Gastroesophageal sphincter (tissue), 4 donors: ENCODE measurements at regions not wholly inside any gene's neighbourhood (a gene's known extent, or its start where the extent isn't known, plus 50 kb on each side); places are given as distances from the start of the nearest gene placed in this dataset.
"Not testable (repeated sequence)": the region's sequence is repeated elsewhere in the genome, so short reads cannot be mapped to it uniquely, and the experiment has no call there.

Source experiments
- ATAC-seq: fragments of 150-250 bp; one replicate; pipeline ENCODE4 v1.9.1; 2016; ENCODE audit warnings: mild to moderate bottlenecking, moderate library complexity
- H3K27ac ChIP-seq, 4 donors: fragments of 200-600 bp; sonication (generic) in 3 of 4; 1 replicate in 3 of 4; 2 replicates in 1 of 4; pipeline ENCODE4 v1.5.1; 2016 to 2019
- H3K27me3 ChIP-seq: fragments of 200-600 bp; sonication (generic); one replicate; pipeline ENCODE4 v1.5.1; 2019
- H3K36me3 ChIP-seq, 2 donors: fragments of 200-600 bp; sonication (generic); one replicate each; pipeline ENCODE4 v1.5.1; 2019; ENCODE audit warnings: control low read depth in 1 of 2
- H3K4me1 ChIP-seq, 3 donors: fragments of 200-600 bp; sonication (generic); 1 replicate in 2 of 3; 2 replicates in 1 of 3; pipeline ENCODE4 v1.5.1; 2016 to 2019; ENCODE audit warnings: control low read depth in 2 of 3
- H3K4me3 ChIP-seq, 2 donors: fragments of 200-600 bp; sonication (generic); one replicate each; pipeline ENCODE4 v1.5.1; 2019; ENCODE audit warnings: mild to moderate bottlenecking in 1 of 2, moderate library complexity in 1 of 2
- H3K9me3 ChIP-seq, 3 donors: fragments of 200-600 bp; sonication (generic); one replicate each; pipeline ENCODE4 v1.5.1; 2017 to 2019; ENCODE audit warnings: control low read depth in 2 of 3
- EP300 ChIP-seq: sonication (generic); formaldehyde crosslinking; IDR thresholded peaks from one replicate; pipeline ENCODE4 v1.6.1; 2017; ENCODE audit warnings: antibody characterized with exemption, mild to moderate bottlenecking
- POLR2A ChIP-seq, 2 donors: fragments of 450-650 bp; IDR thresholded peaks; one replicate each; pipeline ENCODE4 v1.6.1; 2017; ENCODE audit warnings: antibody characterized with exemption in 2 of 2, mild to moderate bottlenecking in 2 of 2, moderate library complexity in 1 of 2
- POLR2AphosphoS5 ChIP-seq: sonication (generic); formaldehyde crosslinking; IDR thresholded peaks from one replicate; pipeline ENCODE4 v1.6.1; 2017; ENCODE audit warnings: antibody characterized with exemption
- WGBS, 2 donors: methylation state at CpG; one replicate each; pipeline ENCODE4 v1.1.5; 2018; ENCODE audit warnings: low coverage in 1 of 2; 5-methylcytosine and 5-hydroxymethylcytosine counted together
- TF ChIP-seq, protein P1 (sequence below), 4 experiments: fragments of 200-600 bp in 2 of 4; fragments of 450-650 bp in 2 of 4; sonication (generic) in 1 of 4; IDR thresholded peaks; one replicate each; pipeline ENCODE4 v1.5.1; 2017 to 2019; ENCODE audit warnings: antibody characterized with exemption in 4 of 4, mild to moderate bottlenecking in 2 of 4, moderate library complexity in 2 of 4

DNA sequence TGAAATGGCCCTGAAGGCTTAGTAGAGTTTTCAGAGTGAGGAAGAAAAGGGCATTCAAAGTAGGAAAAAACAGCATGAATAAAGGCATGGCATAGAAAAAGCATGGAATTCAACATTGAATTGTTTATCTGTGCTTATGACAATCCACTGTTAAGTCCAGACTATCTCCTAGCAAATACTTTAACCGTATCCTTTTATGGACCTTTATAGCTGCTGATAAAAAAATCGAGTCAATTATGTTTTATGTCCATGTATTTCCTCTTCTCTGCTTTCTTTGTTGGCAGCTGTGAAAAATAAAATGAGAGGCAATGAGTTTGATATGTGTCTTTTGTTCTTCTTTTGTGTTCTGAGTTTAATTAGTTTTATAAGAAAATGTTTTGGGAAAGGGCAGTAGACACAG, 70.4 kb downstream of the TDRD15 start:
- 45 to 70% methylated on average over 2 of the region's 2 CpGs for WGBS, 2 donors
- Histone ChIP-seq H3K9me3 (no peaks in the 10 kb centered on the region), H3K4me1 (no peaks in the 10 kb centered on the region), H3K36me3 (no peaks in the 10 kb centered on the region), H3K4me3 (no peak overlapping the region), H3K27ac (no peak overlapping the region), H3K27me3 (no peaks in the 10 kb centered on the region)
- TF ChIP-seq POLR2AphosphoS5 (no peak), EP300 (no peak)
- TF ChIP-seq, protein P1, sequence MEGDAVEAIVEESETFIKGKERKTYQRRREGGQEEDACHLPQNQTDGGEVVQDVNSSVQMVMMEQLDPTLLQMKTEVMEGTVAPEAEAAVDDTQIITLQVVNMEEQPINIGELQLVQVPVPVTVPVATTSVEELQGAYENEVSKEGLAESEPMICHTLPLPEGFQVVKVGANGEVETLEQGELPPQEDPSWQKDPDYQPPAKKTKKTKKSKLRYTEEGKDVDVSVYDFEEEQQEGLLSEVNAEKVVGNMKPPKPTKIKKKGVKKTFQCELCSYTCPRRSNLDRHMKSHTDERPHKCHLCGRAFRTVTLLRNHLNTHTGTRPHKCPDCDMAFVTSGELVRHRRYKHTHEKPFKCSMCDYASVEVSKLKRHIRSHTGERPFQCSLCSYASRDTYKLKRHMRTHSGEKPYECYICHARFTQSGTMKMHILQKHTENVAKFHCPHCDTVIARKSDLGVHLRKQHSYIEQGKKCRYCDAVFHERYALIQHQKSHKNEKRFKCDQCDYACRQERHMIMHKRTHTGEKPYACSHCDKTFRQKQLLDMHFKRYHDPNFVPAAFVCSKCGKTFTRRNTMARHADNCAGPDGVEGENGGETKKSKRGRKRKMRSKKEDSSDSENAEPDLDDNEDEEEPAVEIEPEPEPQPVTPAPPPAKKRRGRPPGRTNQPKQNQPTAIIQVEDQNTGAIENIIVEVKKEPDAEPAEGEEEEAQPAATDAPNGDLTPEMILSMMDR (IDR thresholded peaks at IDR 0.05) = no peak
- no peak for ATAC-seq

DNA sequence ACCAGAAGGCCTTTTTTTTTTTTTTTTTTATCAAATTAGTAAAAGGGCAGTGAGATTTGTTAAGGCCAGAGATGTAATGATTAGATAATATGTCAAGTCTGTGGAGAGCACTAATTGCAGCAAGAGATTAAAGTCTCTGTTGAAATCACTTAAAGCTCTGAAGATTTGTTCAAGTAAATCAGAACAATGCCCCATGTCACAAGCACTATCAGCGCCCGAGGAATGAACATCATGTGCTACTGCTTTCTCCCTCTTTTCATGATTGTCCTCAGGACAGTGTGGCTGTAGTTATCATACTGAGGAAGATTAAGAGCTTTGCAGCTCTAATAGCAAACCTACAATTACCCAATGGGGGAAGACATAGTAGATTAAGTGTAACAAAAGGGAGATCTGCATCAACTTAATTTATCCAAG, 71.1 kb downstream of the TDRD15 start:
- no peaks in the 10 kb centered on the region for H3K4me1 ChIP-seq
- H3K9me3 ChIP-seq = no peaks in the 10 kb centered on the region
- 90 to 100% methylated on average over 1 to 2 of the region's 2 CpGs for WGBS, 2 donors
- H3K27me3 ChIP-seq = no peaks in the 10 kb centered on the region
- no peak overlapping the region for H3K4me3 ChIP-seq
- H3K27ac ChIP-seq = no peak overlapping the region
- TF ChIP-seq POLR2AphosphoS5 (no peak), EP300 (no peak), POLR2A (IDR thresholded peaks at IDR 0.05) (no peak)
- TF ChIP-seq, protein P1 (IDR thresholded peaks at IDR 0.05) = no peak
- ATAC-seq = no peak
- H3K36me3 ChIP-seq = no peaks in the 10 kb centered on the region

DNA sequence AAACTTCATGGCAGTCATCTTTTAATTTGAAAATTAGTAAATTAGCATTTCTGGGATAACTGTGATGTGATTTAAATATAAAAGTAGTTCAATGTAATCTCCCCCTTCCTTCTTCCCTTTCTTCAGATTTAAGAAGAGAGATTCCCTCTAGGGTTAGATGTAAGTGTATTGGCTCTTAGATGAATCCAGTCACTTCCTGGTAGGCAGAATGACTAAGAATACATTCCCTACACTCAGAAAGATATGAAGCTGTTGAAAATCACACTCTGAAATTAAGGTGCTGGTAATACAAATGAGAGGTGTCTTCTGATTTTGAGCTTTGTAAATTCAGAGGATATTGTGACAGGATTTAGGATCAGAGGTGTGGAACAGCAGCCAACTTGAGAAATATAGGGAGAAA, 71.6 kb downstream of the TDRD15 start:
- no peak for ATAC-seq
- TF ChIP-seq EP300 (no peak), POLR2AphosphoS5 (no peak), POLR2A (IDR thresholded peaks at IDR 0.05) (no peak)
- TF ChIP-seq, protein P1 (IDR thresholded peaks at IDR 0.05) = no peak
- no peaks in the 10 kb centered on the region for H3K9me3 ChIP-seq
- H3K4me1 ChIP-seq = no peaks in the 10 kb centered on the region
- H3K27ac ChIP-seq = no peak overlapping the region
- no peaks in the 10 kb centered on the region for H3K27me3 ChIP-seq
- H3K4me3 ChIP-seq = no peak overlapping the region
- H3K36me3 ChIP-seq = no peaks in the 10 kb centered on the region

DNA sequence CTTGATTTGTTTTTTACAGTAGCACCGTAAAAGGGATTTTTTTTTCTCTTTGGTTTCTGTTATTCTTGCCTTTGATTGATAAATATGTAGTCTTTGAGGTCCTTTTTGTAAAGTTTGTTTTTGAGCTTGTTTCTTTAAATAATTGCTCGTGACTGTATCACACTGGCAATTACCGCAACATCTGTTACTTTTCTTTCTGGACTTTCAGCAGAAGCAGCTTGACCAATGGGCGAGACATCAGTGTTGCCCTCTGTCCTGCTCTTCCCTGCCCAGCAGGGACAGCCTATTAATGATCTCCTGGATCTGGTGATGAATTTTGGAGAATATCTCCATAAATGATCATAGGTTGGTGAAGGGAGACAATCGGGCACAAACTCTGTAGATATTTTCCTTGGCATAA, 74.9 kb downstream of the TDRD15 start:
- no peaks in the 10 kb centered on the region for H3K9me3 ChIP-seq
- no peak overlapping the region for H3K27ac ChIP-seq
- no peaks in the 10 kb centered on the region for H3K27me3 ChIP-seq
- no peaks in the 10 kb centered on the region for H3K4me1 ChIP-seq
- ATAC-seq = no peak
- no peaks in the 10 kb centered on the region for H3K36me3 ChIP-seq
- TF ChIP-seq EP300 (no peak), POLR2AphosphoS5 (no peak), POLR2A (IDR thresholded peaks at IDR 0.05) (no peak)
- TF ChIP-seq, protein P1 (IDR thresholded peaks at IDR 0.05) = no peak
- 81 to 84% methylated on average over 5 of the region's 5 CpGs for WGBS, 2 donors
- no peak overlapping the region for H3K4me3 ChIP-seq

DNA sequence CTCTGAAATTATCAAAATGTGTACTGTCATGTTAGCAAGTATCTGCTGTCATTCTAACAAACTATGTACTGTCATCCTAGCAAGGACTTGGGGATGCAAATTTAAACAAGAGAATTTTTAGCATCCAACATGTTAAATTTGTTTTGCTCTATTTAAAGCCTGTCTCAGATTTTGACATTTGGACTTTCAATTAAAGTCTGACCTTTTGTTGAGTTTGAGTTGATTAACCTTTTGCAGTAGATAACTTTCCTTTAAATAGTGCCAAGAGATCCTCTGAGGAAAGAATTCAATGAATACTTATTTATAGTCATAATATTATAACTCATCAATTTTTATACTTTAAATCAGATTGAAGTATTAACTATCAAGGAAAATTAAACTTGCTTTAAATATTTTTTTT, 80.2 kb downstream of the TDRD15 start:
- no peak overlapping the region for H3K27ac ChIP-seq
- ATAC-seq = no peak

DNA sequence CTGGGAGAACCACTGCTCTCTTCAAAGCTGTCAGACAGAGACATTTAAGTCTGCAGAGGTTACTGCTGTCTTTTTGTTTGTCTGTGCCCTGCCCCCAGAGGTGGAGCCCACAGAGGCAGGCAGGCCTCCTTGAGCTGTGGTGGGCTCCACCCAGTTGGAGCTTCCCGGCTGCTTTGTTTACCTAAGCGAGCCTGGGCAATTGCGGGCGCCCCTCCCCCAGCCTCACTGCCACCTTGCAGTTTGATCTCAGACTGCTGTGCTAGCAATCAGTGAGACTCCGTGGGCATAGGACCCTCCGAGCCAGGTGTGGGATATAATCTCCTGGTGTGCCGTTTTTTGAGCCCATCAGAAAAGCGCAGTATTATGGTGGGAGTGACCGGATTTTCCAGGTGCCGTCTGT, 90.3 kb downstream of the TDRD15 start:
- not testable (repeated sequence) for H3K27me3 ChIP-seq

More for the DNA sequence above, 80.2 kb downstream of the TDRD15 start:
- H3K4me3 ChIP-seq = no peak overlapping the region
- TF ChIP-seq, protein P1 (IDR thresholded peaks at IDR 0.05) = no peak
- TF ChIP-seq POLR2AphosphoS5 = no peak
- TF ChIP-seq EP300 = no peak
- no peak for TF ChIP-seq POLR2A (IDR thresholded peaks at IDR 0.05)
- no peaks in the 10 kb centered on the region for H3K4me1 ChIP-seq
- H3K9me3 ChIP-seq = no peaks in the 10 kb centered on the region
- H3K27me3 ChIP-seq = no peaks in the 10 kb centered on the region
- H3K36me3 ChIP-seq = no peaks in the 10 kb centered on the region

More for the DNA sequence above, 90.3 kb downstream of the TDRD15 start:
- H3K27ac ChIP-seq, H3K4me3 ChIP-seq, H3K36me3 ChIP-seq, ATAC-seq, H3K9me3 ChIP-seq, H3K4me1 ChIP-seq: not testable (repeated sequence)
- WGBS, 2 donors = no CpG with 5 or more reads among the region's 10 CpGs
